B cell (primary cell): ENCODE measurements at regions not wholly inside any gene's neighbourhood (a gene's known extent, or its start where the extent isn't known, plus 50 kb on each side); places are given as distances from the start of the nearest gene placed in this dataset.

Source experiments
- ATAC-seq: fragments of 200-7000 bp; cut with Tn5 transposase; one replicate; pipeline ENCODE4 v1.10.0; 2021; ENCODE audit warnings: low read depth, mild to moderate bottlenecking, moderate number of reproducible peaks, moderate library complexity
- CTCF ChIA-PET: fragments of 350-600 bp; sonication (Branson Sonifier 250); formaldehyde crosslinking; loops from one replicate; lab custom pipeline; 2021; ENCODE audit warnings: antibody characterized with exemption, inconsistent platforms; lab: Charles Lee
- POLR2A ChIA-PET: fragments of 350-600 bp; sonication (Branson Sonifier 250); formaldehyde crosslinking; loops from one replicate; lab custom pipeline; 2021; ENCODE audit warnings: antibody characterized with exemption; lab: Charles Lee
- DNase-seq: peaks from one replicate; pipeline ENCODE4 v3.0.0; 2013
- H2AFZ ChIP-seq: 2 replicates; pipeline ENCODE4 v1.6.1; 2012; ENCODE audit warnings: mild to moderate bottlenecking, low read depth, low read length; ENCODE audit not compliant: insufficient read depth, poor library complexity, severe bottlenecking
- H3K27ac ChIP-seq, 2 donors: 1 replicate in 1 of 2; 2 replicates in 1 of 2; pipeline ENCODE4 v1.5.1; 2012 to 2013; ENCODE audit warnings: low read length in 2 of 2, mild to moderate bottlenecking in 2 of 2, moderate library complexity in 1 of 2
- H3K27me3 ChIP-seq, 4 experiments: fragments of 200-600 bp in 1 of 4; sonication (generic) in 1 of 4; replicated peaks in 1 of 4; 1 replicate in 2 of 4; 2 replicates in 2 of 4; pipeline versions ENCODE4 v1.6.1 to v1.7.0; 2013 to 2016; ENCODE audit warnings: low read length in 3 of 4, mild to moderate bottlenecking in 2 of 4, mixed read lengths in 1 of 4, moderate library complexity in 1 of 4; ENCODE audit not compliant: insufficient read depth in 4 of 4, control insufficient read depth in 3 of 4; ENCODE audit errors: control extremely low read depth in 1 of 4
- H3K36me3 ChIP-seq, 2 experiments: replicated peaks in 1 of 2; 1 replicate in 1 of 2; 2 replicates in 1 of 2; pipeline versions ENCODE4 v1.6.1 to v1.7.1; 2013; ENCODE audit warnings: low read length in 1 of 2; ENCODE audit not compliant: insufficient read depth in 2 of 2, control insufficient read depth in 1 of 2; ENCODE audit errors: control extremely low read depth in 1 of 2, extremely low read depth in 1 of 2
- H3K4me1 ChIP-seq, 2 donors: fragments of 200-600 bp in 1 of 2; sonication (generic) in 1 of 2; 1 replicate in 1 of 2; 2 replicates in 1 of 2; pipeline versions ENCODE4 v1.5.1 to v1.6.1; 2013 to 2017; ENCODE audit warnings: low read length in 2 of 2; ENCODE audit not compliant: control insufficient read depth in 2 of 2, insufficient read depth in 2 of 2
- H3K4me2 ChIP-seq: replicated peaks from 2 replicates; pipeline ENCODE3; 2012; ENCODE audit warnings: mild to moderate bottlenecking, low read depth, low read length; ENCODE audit not compliant: poor library complexity, severe bottlenecking
- H3K4me3 ChIP-seq, 5 experiments: fragments of 200-600 bp in 1 of 5; sonication (generic) in 1 of 5; 1 replicate in 3 of 5; 2 replicates in 2 of 5; pipeline versions ENCODE4 v1.5.1 to v1.7.0; 2011 to 2016; ENCODE audit warnings: low read length in 4 of 5, mild to moderate bottlenecking in 4 of 5, low read depth in 2 of 5, control low read depth in 1 of 5, moderate library complexity in 1 of 5; ENCODE audit not compliant: insufficient read depth in 1 of 5; ENCODE audit errors: control extremely low read depth in 1 of 5, extremely low read depth in 1 of 5
- H3K79me2 ChIP-seq: fragments of 200-600 bp; sonication (generic); one replicate; pipeline ENCODE4 v1.6.0; 2016; ENCODE audit warnings: low read length; ENCODE audit not compliant: control insufficient read depth, insufficient read depth
- H3K9ac ChIP-seq: fragments of 200-600 bp; sonication (generic); 2 replicates; pipeline ENCODE4 v1.6.1; 2017; ENCODE audit warnings: mild to moderate bottlenecking, low read length, moderate library complexity
- H3K9me3 ChIP-seq, 3 donors: one replicate each; pipeline versions ENCODE4 v1.6.1 to v1.7.1; 2013; ENCODE audit warnings: low read length in 2 of 3; ENCODE audit not compliant: control insufficient read depth in 2 of 3, insufficient read depth in 1 of 3; ENCODE audit errors: control extremely low read depth in 1 of 3
- H4K20me1 ChIP-seq: 2 replicates; pipeline ENCODE4 v1.6.0; 2012; ENCODE audit warnings: mild to moderate bottlenecking, low read length; ENCODE audit not compliant: insufficient read depth, control insufficient read depth, poor library complexity, severe bottlenecking
- H3K27ac Mint-ChIP-seq: one replicate; pipeline ENCODE4 v1.8.0; 2021; ENCODE audit warnings: mixed read lengths
- H3K27me3 Mint-ChIP-seq: one replicate; pipeline ENCODE4 v1.8.0; 2021; ENCODE audit warnings: mixed read lengths
- H3K4me1 Mint-ChIP-seq: one replicate; pipeline ENCODE4 v1.8.0; 2021; ENCODE audit warnings: mixed read lengths
- H3K4me3 Mint-ChIP-seq: one replicate; pipeline ENCODE4 v1.8.0; 2021; ENCODE audit warnings: mixed read lengths
- H3K9me3 Mint-ChIP-seq: one replicate; pipeline ENCODE4 v1.8.0; 2022; ENCODE audit warnings: mixed read lengths; ENCODE audit not compliant: insufficient read depth
- EZH2 ChIP-seq: IDR thresholded peaks from 2 replicates; pipeline ENCODE4 v1.6.1; 2012; ENCODE audit warnings: borderline replicate concordance, low read depth, mild to moderate bottlenecking, moderate library complexity, low read length; ENCODE audit not compliant: insufficient read depth, poor library complexity, severe bottlenecking
- WGBS: methylation state at CpG from one replicate; pipeline ENCODE4 v1.1.5; 2013; ENCODE audit warnings: missing lambda C conversion rate; ENCODE audit not compliant: insufficient coverage; 5-methylcytosine and 5-hydroxymethylcytosine counted together
- intact Hi-C: fragments of 100-400 bp; cut with micrococcal nuclease; formaldehyde crosslinking; loops from one replicate; pipeline ENCODE4 v1.10.0; 2022
- TF ChIP-seq, protein P1 (sequence below): fragments of 200-600 bp; IDR thresholded peaks from one replicate; pipeline ENCODE4 v1.8.0; 2022; ENCODE audit warnings: antibody characterized with exemption, mild to moderate bottlenecking

DNA sequence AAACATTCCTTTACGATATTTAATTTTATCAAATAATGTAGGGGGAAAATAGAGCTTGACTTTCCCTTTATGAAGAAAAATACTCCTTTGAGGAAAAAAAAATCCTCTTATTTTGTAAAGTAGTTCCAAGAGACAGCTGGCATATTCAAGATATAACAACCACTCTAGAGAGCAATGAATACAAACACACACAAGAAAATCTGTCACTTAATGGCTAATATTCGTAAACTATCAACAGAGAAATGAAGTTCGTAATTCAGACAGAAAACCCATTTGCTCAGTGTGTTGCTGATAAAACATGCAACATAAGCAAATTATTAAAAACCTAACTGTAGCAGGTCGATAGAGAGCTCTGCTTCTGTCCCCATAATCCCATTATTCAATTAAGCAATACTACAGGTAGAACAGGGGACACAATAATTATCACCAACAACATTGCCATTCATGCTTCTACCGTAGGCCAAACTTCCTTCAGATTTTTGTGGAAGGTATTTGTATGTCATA, 714.4 kb upstream of the MARCKS start:
- CTCF ChIA-PET = no interaction called here
- H4K20me1 ChIP-seq = no peaks in the 10 kb centered on the region

DNA sequence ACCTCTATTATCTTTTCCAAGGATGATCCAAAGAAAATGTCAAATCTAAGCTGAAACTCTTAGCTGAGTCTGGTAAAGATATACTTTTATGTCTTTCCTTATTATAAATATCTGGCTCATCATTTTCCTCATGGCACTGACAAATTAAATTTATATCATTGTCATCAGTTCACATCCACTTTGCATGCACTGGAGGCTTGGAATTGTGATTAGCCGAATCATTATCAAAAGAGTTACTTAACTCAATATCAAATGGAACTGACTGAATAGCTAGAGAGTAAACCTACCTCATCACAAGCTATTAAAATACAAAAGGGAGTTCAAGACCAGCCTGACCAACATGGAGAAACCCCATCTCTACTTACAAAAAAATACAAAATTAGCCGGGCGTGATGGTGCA, 713.9 kb upstream of the MARCKS start:
- Histone ChIP-seq H3K79me2 (no peaks in the 10 kb centered on the region), H2AFZ (no peak overlapping the region), H3K27me3 (no peaks in the 10 kb centered on the region), H3K9me3 (no peaks in the 10 kb centered on the region), H3K4me3 (no peak overlapping the region), H4K20me1 (no peaks in the 10 kb centered on the region), H3K36me3 (no peaks in the 10 kb centered on the region), H3K9ac (no peak overlapping the region), H3K27ac (no peak overlapping the region), H3K4me1 (no peaks in the 10 kb centered on the region), H3K4me2 (no peak overlapping the region)
- no peak for DNase-seq
- Mint-ChIP-seq H3K9me3 (no peaks in the 10 kb centered on the region), H3K4me1 (no peaks in the 10 kb centered on the region), H3K27ac (no peak overlapping the region), H3K27me3 (no peaks in the 10 kb centered on the region), H3K4me3 (no peak overlapping the region)
- no peak for TF ChIP-seq EZH2
- TF ChIP-seq, protein P1, sequence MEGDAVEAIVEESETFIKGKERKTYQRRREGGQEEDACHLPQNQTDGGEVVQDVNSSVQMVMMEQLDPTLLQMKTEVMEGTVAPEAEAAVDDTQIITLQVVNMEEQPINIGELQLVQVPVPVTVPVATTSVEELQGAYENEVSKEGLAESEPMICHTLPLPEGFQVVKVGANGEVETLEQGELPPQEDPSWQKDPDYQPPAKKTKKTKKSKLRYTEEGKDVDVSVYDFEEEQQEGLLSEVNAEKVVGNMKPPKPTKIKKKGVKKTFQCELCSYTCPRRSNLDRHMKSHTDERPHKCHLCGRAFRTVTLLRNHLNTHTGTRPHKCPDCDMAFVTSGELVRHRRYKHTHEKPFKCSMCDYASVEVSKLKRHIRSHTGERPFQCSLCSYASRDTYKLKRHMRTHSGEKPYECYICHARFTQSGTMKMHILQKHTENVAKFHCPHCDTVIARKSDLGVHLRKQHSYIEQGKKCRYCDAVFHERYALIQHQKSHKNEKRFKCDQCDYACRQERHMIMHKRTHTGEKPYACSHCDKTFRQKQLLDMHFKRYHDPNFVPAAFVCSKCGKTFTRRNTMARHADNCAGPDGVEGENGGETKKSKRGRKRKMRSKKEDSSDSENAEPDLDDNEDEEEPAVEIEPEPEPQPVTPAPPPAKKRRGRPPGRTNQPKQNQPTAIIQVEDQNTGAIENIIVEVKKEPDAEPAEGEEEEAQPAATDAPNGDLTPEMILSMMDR = no peak
- POLR2A ChIA-PET = no interaction called here
- intact Hi-C loops = no loop called here
- CTCF ChIA-PET = no interaction called here
- no peak for ATAC-seq
- WGBS = no CpG with 5 or more reads among the region's 3 CpGs

More for the DNA sequence above, 714.4 kb upstream of the MARCKS start:
- H3K9me3 ChIP-seq = no peaks in the 10 kb centered on the region
- Mint-ChIP-seq H3K4me3 (no peak overlapping the region), H3K9me3 (no peaks in the 10 kb centered on the region), H3K27me3 (no peaks in the 10 kb centered on the region), H3K4me1 (no peaks in the 10 kb centered on the region), H3K27ac (no peak overlapping the region)
- H3K36me3 ChIP-seq = no peaks in the 10 kb centered on the region
- WGBS = 100% methylated on average over 2 of the region's 5 CpGs
- no peaks in the 10 kb centered on the region for H3K79me2 ChIP-seq
- H3K9ac ChIP-seq = no peak overlapping the region
- TF ChIP-seq EZH2 = no peak
- TF ChIP-seq, protein P1 = no peak
- POLR2A ChIA-PET = no interaction called here
- no peaks in the 10 kb centered on the region for H3K4me1 ChIP-seq
- H3K4me3 ChIP-seq = no peak overlapping the region
- intact Hi-C loops = no loop called here
- no peak overlapping the region for H3K27ac ChIP-seq
- ATAC-seq = no peak
- no peak overlapping the region for H2AFZ ChIP-seq
- no peak overlapping the region for H3K4me2 ChIP-seq
- DNase-seq = no peak
- H3K27me3 ChIP-seq = no peaks in the 10 kb centered on the region
